HCT116 (cell line): ENCODE measurements at regions not wholly inside any gene's neighbourhood (a gene's known extent, or its start where the extent isn't known, plus 50 kb on each side); places are given as distances from the start of the nearest gene placed in this dataset.

Experiments
- EZH2 ChIP-seq: fragments of 200-600 bp; sonication (generic); IDR thresholded peaks from 2 replicates; pipeline ENCODE4 v1.6.1; 2017; ENCODE audit warnings: antibody characterized with exemption, mixed run types
- EZH2phosphoT487 ChIP-seq: fragments of 200-600 bp; IDR thresholded peaks from 2 replicates; pipeline ENCODE4 v1.6.1; 2018; ENCODE audit warnings: antibody characterized with exemption, borderline replicate concordance
- POLR2A ChIP-seq: IDR thresholded peaks from 2 replicates; pipeline ENCODE4 v1.7.0; 2011; ENCODE audit warnings: borderline replicate concordance; ENCODE audit not compliant: insufficient read depth, insufficient read length; ENCODE audit errors: extremely low read depth
- POLR2AphosphoS5 ChIP-seq: IDR thresholded peaks from 2 replicates; pipeline ENCODE4 v1.6.1; 2011; ENCODE audit warnings: mild to moderate bottlenecking, low read depth, low read length, moderate library complexity
- SIN3A ChIP-seq: IDR thresholded peaks from 2 replicates; pipeline ENCODE4 v1.6.1; 2012; ENCODE audit warnings: low read depth
- YY1 ChIP-seq: IDR thresholded peaks from 2 replicates; pipeline ENCODE4 v1.6.1; 2011; ENCODE audit warnings: low read length, low read depth, moderate library complexity, mild to moderate bottlenecking; ENCODE audit not compliant: insufficient replicate concordance; ENCODE audit errors: extremely low read depth
- TF ChIP-seq, protein P1 (sequence below), 3 experiments: fragments of 200-600 bp in 1 of 3; sonication (generic) in 1 of 3; IDR thresholded peaks in 2 of 3; conservative IDR thresholded peaks in 1 of 3; 2 replicates each; pipeline ENCODE4 v1.5.1; 2012 to 2017; ENCODE audit warnings: low read depth in 2 of 3, low read length in 2 of 3, antibody characterized with exemption in 1 of 3, borderline replicate concordance in 1 of 3, control low read depth in 1 of 3, mild to moderate bottlenecking in 1 of 3, mixed read lengths in 1 of 3, mixed run types in 1 of 3, moderate library complexity in 1 of 3; ENCODE audit not compliant: insufficient read depth in 1 of 3
- TF ChIP-seq, protein P2 (sequence below): IDR thresholded peaks from 2 replicates; pipeline ENCODE4 v1.6.1; 2012
- TF ChIP-seq, protein P3 (sequence below): IDR thresholded peaks from 2 replicates; pipeline ENCODE4 v1.6.1; 2011; ENCODE audit warnings: mild to moderate bottlenecking, low read length, moderate library complexity; ENCODE audit not compliant: insufficient replicate concordance; ENCODE audit errors: extremely low read depth

DNA sequence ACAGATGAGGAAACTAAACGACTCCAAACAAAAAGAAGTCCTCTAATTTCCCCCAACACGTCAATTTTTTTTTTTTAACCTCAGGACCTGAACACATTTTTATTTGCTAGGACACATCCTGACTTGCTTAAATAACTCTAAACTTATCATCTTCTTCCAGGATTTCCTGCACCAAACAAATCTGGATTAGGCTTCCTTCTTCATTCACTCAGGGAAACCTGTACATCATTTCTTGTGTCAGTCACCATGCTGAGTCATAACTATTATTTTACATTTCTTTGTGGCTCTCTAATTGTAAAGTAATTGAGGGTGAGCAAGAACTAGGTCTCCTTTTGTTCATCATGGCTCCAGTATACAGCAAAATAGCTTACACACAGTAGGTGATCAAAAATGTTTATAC, 433.4 kb upstream of the GBE1 start:
- TF ChIP-seq, protein P1, sequence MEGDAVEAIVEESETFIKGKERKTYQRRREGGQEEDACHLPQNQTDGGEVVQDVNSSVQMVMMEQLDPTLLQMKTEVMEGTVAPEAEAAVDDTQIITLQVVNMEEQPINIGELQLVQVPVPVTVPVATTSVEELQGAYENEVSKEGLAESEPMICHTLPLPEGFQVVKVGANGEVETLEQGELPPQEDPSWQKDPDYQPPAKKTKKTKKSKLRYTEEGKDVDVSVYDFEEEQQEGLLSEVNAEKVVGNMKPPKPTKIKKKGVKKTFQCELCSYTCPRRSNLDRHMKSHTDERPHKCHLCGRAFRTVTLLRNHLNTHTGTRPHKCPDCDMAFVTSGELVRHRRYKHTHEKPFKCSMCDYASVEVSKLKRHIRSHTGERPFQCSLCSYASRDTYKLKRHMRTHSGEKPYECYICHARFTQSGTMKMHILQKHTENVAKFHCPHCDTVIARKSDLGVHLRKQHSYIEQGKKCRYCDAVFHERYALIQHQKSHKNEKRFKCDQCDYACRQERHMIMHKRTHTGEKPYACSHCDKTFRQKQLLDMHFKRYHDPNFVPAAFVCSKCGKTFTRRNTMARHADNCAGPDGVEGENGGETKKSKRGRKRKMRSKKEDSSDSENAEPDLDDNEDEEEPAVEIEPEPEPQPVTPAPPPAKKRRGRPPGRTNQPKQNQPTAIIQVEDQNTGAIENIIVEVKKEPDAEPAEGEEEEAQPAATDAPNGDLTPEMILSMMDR (IDR thresholded peaks at IDR 0.05 in 2 of 3, conservative IDR thresholded peaks at IDR 0.05 in 1 of 3; ENCODE audit: borderline replicate concordance in 1 of 3, insufficient read depth in 1 of 3, low read depth in 2 of 3, low read length in 2 of 3), result no peak
- no peak for TF ChIP-seq POLR2AphosphoS5
- TF ChIP-seq EZH2, result no peak
- TF ChIP-seq, protein P2, sequence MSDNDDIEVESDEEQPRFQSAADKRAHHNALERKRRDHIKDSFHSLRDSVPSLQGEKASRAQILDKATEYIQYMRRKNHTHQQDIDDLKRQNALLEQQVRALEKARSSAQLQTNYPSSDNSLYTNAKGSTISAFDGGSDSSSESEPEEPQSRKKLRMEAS, result no peak
- TF ChIP-seq POLR2A, result no peak
- TF ChIP-seq EZH2phosphoT487, result no peak
- TF ChIP-seq, protein P3, sequence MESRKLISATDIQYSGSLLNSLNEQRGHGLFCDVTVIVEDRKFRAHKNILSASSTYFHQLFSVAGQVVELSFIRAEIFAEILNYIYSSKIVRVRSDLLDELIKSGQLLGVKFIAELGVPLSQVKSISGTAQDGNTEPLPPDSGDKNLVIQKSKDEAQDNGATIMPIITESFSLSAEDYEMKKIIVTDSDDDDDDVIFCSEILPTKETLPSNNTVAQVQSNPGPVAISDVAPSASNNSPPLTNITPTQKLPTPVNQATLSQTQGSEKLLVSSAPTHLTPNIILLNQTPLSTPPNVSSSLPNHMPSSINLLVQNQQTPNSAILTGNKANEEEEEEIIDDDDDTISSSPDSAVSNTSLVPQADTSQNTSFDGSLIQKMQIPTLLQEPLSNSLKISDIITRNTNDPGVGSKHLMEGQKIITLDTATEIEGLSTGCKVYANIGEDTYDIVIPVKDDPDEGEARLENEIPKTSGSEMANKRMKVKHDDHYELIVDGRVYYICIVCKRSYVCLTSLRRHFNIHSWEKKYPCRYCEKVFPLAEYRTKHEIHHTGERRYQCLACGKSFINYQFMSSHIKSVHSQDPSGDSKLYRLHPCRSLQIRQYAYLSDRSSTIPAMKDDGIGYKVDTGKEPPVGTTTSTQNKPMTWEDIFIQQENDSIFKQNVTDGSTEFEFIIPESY, result no peak
- no peak for TF ChIP-seq SIN3A
- TF ChIP-seq YY1, result no peak
